ENCODE measurements at regions not wholly inside any gene's neighbourhood (a gene's known extent, or its start where the extent isn't known, plus 50 kb on each side); places are given as distances from the start of the nearest gene placed in this dataset.

GRCh38 chr9:14523545-14523944 is 169.7 kb downstream of the ZDHHC21 start:
- TF ChIP-seq CTCF (IDR thresholded peaks at IDR 0.05; ENCODE audit: extremely low read depth in 1 of 2, insufficient read depth in 1 of 2, low read depth in 1 of 2, low read length in 2 of 2) (no peak), JUN (IDR thresholded peaks at IDR 0.05; ENCODE audit: borderline replicate concordance, insufficient read depth, insufficient read length, low read depth) (no peak), POLR2AphosphoS5 (IDR thresholded peaks at IDR 0.05; ENCODE audit: insufficient read depth, low read depth, low read length) (no peak), POLR2A (IDR thresholded peaks at IDR 0.05; ENCODE audit: low read depth, low read length) (no peak), EZH2 (IDR thresholded peaks at IDR 0.05; ENCODE audit: borderline replicate concordance, low read depth, low read length, severe bottlenecking) (no peak), GATA2 (IDR thresholded peaks at IDR 0.05; ENCODE audit: insufficient read depth, insufficient read length, low read depth, low read length) (no peak)
